ENCODE measurements at regions not wholly inside any gene's neighbourhood (a gene's known extent, or its start where the extent isn't known, plus 50 kb on each side); places are given as distances from the start of the nearest gene placed in this dataset.

- Histone ChIP-seq H3K4me3 (no peak overlapping the region), H3K27ac (no peak overlapping the region)
Measured at GRCh38 chr6:82570083-82570482, 206.5 kb downstream of the TPBG start.

- H3K27ac ChIP-seq = no peak overlapping the region
Measured at GRCh38 chr6:82571455-82571854, 207.8 kb downstream of the TPBG start.

GRCh38 chr6:82573254-82573972 is 209.8 kb downstream of the TPBG start:
- H3K4me3 ChIP-seq = no peak overlapping the region
- H3K27ac ChIP-seq = no peak overlapping the region

More at GRCh38 chr6:82571455-82571854, 207.8 kb downstream of the TPBG start:
- no peak overlapping the region for H3K4me3 ChIP-seq

GRCh38 chr6:82576284-82576683 is 212.7 kb downstream of the TPBG start:
- Histone ChIP-seq H3K27ac (no peak overlapping the region), H3K4me3 (no peak overlapping the region)

GRCh38 chr6:82584194-82584695 is 220.6 kb downstream of the TPBG start:
- Histone ChIP-seq H3K4me3 (no peak overlapping the region), H3K27ac (no peak overlapping the region)

- no peak overlapping the region for H3K4me3 ChIP-seq
- no peak overlapping the region for H3K27ac ChIP-seq
Measured at GRCh38 chr6:82584856-82585255, 221.2 kb downstream of the TPBG start.

GRCh38 chr6:82588020-82588419 is 224.4 kb downstream of the TPBG start:
- H3K4me3 ChIP-seq = no peak overlapping the region
- H3K27ac ChIP-seq = no peak overlapping the region

- Histone ChIP-seq H3K27ac (no peak overlapping the region), H3K4me3 (no peak overlapping the region)
Measured at GRCh38 chr6:82588859-82589412, 225.3 kb downstream of the TPBG start.

- Histone ChIP-seq H3K4me3 (no peak overlapping the region), H3K27ac (no peak overlapping the region)
Measured at GRCh38 chr6:82589509-82590206, 226.0 kb downstream of the TPBG start.

GRCh38 chr6:82597201-82597600 is 233.6 kb downstream of the TPBG start:
- Histone ChIP-seq H3K4me3 (no peak overlapping the region), H3K27ac (no peak overlapping the region)

GRCh38 chr6:82602776-82603175 is 239.2 kb downstream of the TPBG start:
- H3K4me3 ChIP-seq = no peak overlapping the region
- no peak overlapping the region for H3K27ac ChIP-seq

GRCh38 chr6:82603871-82604270 is 240.3 kb downstream of the TPBG start:
- H3K27ac ChIP-seq = no peak overlapping the region
- H3K4me3 ChIP-seq = no peak overlapping the region

GRCh38 chr6:82607998-82608725 is 244.5 kb downstream of the TPBG start:
- Histone ChIP-seq H3K4me3 (no peak overlapping the region), H3K27ac (no peak overlapping the region)

GRCh38 chr6:82608781-82609180 is 245.2 kb downstream of the TPBG start:
- Histone ChIP-seq H3K4me3 (no peak overlapping the region), H3K27ac (no peak overlapping the region)

GRCh38 chr6:82611751-82612150 is 248.1 kb downstream of the TPBG start:
- H3K27ac ChIP-seq = no peak overlapping the region
- no peak overlapping the region for H3K4me3 ChIP-seq

- no peak overlapping the region for H3K4me3 ChIP-seq
- no peak overlapping the region for H3K27ac ChIP-seq
Measured at GRCh38 chr6:82612475-82613039, 248.9 kb downstream of the TPBG start.

- H3K4me3 ChIP-seq = no peak overlapping the region
Measured at GRCh38 chr6:82614518-82614917, 250.9 kb downstream of the TPBG start.

GRCh38 chr6:82616386-82617028 is 252.9 kb downstream of the TPBG start:
- Histone ChIP-seq H3K27ac (no peak overlapping the region), H3K4me3 (no peak overlapping the region)

More at GRCh38 chr6:82614518-82614917, 250.9 kb downstream of the TPBG start:
- H3K27ac ChIP-seq = no peak overlapping the region

GRCh38 chr6:82617648-82618047 is 254.0 kb downstream of the TPBG start:
- H3K4me3 ChIP-seq = no peak overlapping the region
- H3K27ac ChIP-seq = no peak overlapping the region
